ENCODE measurements at regions not wholly inside any gene's neighbourhood (a gene's known extent, or its start where the extent isn't known, plus 50 kb on each side); places are given as distances from the start of the nearest gene placed in this dataset.
A peak's percentile ranks its signal among the peaks of the same experiment; 100 is the strongest.

DNA sequence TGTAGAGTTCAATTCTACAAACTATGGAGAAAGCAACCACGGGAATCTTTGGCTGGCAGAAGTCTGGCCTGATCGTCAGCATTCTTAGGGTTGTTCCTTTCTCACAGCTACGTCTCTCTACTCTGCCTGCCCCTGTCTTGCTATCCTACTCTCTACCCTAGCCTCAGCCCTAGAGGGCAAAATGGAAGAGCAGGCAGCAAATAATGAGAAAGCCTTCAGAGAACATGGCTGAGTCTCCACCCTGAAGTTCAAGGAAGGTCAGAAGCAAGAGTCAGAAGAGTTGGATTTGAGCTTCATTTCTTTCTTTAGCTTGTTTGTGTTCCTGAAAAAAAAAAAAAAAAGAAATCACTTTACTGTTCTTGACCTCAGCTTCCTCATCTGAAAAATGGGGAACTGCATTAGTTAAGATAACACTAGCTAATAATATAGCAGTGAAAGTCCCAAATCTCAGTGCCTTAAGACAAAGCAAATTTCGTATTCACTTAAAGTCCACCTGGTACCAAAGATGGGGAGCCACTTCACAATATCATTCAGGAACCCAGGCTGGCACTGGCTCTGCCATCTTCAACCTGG, 50.2 kb upstream of the CCND2 start:
- no peak for DNase-seq

DNA sequence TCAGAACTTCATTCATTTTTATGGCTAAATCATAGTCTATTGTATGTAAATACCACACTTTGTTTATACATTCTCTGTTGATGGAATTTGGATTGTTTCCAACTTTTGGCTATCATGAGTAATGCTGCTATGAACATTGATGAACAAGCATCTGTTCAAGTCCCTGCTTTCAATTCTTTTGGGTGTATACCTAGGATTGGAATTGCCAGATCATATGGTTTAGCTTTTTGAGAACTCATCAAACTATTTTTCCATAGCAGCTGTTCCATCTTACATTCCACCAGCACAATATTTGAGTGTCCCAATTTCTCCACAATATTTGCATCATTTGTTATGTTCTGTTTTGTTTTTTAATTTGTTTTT, 52.3 kb upstream of the CCND2 start:
- DNase-seq: no peak

DNA sequence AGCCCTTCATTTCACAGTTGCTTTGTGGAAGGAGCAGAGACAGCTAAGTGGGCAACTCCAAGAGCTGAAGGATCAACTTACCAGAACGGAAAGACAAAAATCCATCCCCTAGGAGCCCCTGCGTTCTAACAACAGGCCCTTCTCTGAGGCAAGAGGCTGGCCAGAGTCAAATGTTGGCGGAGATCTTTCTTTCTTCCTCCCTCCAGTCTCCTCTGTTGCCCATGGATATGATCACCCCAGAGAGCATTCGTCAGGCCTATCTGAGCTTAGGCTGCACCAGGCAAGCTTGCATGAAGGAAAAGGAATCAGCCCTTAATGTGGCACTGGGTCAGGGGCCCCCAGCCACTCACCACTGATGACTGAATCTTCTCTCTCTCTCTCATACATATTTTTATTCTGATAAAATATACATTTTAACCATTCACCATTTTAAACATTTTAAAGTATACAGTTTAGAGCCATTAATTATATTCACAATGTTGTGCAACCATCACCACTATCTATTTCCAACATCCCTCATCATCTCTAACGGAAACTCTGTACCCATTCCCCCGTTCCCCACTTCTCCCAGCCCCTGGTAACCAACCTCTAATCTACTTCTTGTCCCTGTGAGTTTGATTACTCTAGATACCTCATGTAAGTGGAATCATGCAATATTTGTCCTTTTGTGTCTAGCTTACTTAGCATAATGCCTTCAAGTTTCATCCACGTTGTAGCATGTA, 52.9 kb upstream of the CCND2 start:
- DNase-seq: no peak

DNA sequence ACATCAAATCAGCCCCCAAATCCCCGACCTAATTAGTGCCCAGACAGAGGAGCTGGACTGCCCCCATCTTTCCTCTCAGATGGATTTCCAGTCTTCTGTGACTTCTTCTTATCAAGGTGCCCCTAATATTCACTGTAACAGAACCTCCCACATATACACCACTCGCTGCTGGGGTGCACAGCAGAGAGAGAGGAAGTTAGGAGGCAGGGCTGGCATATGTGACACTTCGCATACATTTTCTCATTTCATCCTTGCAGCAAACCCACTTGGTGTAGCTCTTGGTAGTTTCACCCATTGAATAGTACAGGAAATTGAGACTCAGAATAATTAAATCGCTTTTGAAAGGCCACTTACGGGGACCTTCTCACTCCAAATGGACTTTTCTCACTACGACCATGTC, 56.5 kb upstream of the CCND2 start:
- no peak for DNase-seq

DNA sequence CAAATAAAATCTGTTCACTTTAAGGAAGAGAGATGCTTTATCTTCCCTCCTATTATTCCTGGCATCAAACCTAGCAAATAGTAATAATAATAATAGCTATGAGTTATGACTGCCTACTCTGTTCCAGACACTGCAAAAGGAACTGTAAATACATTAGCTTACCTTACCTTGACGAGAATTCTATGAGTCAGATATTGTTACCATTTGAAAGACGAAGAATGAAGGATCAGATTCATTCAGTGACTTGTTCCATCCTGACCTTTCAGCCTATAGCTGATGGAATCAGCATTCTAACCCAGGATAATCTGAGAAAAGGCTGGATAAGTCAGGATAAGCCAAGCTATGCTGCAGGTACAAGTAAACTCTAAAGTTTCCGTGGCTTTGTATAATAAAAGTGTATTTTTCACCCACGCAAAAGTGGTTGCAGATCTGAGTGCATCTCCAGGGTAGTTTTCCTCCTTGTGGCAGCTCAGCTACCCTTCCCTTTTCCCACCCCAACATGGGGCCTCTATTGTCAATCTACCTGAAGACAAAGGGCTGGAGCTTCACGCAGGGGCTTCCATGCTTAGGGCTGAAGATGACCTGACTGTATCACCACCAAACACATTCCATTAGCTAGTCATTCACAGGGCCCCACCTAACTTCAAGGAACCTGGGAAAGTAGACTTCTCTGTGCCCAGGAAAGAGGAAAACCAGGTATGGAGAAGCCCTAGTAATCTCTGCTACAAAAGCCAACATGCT, 57.2 kb upstream of the CCND2 start:
- no peak for DNase-seq

DNA sequence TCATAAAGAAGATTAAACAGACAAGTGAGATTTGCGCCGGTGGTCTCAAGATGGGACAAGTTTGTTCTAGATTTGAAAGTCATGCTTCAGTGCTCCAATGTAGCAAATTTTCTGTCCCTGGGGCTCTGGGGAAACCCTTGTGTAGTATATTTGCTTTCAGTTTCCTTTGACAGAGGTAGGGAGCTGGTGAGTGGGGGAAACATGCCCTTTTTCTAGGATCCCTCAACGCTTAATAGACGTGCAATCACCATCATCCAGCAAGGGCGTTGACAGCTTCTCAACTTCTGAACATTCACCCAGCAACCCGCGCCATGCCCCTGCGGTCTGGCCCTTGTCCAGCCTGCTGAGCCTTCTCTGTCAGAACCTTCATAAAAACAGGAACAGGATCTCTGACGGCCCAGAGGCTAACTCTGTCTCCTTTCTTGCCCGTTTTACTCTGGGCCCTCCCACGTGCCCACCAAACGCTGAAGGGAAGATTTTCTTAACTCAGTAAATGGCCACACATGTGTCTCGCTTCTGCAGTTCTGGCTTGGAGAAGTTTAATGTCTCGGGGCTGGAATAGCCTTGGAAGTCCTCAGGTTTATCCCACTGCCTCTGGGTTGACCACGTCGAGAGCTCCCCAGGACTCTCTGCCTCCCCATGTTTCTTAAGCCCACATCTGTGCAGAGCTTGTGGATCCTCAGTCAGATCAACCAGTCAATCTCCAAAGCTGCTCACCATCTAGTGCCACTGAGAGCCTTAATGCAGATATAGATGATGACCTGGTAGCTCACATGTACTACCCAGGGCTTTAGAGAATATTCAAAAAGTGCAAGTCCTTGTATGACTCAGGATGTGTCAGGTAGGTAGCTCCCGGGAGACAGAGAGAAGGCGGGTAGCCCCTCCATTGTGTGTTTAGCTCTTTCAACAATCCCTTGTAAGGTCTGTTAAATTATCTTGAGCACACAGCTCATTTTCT, 58.1 kb upstream of the CCND2 start:
- peak; percentile 11 for DNase-seq

DNA sequence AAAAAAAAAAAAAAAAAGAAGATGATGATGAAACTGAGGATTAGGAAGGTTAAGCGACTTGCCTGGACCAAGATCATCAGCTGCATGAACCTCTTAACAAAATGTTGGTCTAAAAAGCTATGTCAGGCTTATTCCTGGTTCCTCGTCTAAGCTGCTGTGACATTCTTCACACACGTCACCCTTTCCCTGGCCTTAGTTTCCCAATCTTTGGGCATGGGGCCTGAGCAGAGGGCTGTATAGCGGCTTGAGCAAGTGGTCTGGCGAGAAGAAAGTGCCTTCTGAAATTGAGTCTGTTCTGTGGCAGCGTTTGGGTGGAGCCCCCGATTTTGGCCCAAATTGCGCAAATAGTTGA, 58.7 kb upstream of the CCND2 start:
- DNase-seq: no peak

DNA sequence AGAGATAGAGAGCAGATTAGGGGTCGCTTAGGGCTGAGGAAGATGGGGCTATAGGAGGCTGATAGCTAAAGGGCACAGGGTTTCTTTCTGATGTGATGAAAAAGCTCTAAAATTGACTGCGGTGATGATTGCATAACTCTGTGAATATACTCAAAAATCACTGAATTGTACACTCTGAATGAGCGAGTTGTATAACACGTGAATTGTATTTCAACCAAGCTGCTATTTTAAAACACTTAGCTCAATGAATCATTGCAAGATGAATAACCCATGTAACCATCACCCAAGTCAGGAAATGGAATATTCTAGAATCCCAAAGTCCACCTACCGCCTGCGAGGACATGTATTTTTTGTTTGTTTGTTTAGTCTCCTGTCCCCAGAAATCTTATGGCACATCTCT, 60.1 kb upstream of the CCND2 start:
- DNase-seq: no peak

DNA sequence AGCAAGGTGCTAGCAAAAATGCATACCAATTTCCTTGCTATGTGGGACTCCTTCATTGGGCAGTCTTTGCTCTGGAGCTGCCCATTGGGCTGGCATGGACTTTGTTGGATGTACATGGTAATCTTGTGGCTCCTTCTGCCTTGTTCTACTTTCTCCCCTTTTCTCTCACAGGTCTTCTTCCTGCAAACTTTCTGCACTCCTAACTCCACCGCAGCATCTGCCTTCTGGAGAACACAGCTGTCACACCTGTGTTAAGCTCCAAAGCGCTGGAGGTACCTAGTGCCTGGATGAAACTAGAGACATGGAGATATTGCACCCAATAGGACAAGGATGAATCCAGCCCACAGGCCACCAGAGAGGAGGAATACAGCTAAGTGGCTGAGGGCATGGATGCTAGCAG, 60.7 kb upstream of the CCND2 start:
- DNase-seq: no peak

DNA sequence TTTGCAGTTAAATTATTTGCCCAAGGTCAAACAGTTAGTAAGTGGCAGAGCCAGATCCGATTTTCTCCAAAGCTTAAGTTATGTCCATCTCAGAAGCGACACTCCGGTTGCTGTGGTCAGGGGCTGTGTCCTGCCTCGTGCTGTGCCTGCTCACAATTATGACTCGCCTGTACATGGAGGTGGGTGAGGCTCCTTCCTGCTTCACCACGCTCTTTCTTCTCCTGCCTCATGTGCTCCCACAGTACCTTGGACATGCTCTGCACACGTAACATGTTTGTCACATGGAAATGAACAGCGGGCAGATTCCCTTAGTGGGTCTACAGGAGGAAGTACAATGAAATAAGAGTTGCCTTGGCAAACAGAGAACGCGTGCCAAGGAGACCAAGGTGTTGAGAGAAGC, 62.2 kb upstream of the CCND2 start:
- DNase-seq: no peak

DNA sequence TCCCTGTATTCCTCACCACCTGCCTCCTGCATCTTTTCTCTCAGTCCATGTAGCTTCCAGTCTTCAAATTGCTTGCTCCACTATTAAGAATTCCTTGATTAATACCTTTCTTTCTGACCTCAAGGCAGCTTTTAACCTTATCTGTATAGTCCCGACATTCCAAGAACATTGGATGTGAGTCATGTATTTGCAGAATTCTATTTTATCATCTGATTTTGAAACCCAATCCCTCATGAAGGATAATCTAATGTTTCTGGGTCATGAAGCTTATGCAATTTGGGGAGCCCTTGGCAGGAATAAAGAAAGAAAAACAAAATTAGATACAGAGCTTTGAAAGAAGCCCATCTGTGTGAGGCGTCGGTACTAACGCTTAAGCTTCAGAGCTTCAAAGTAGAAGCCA, 63.4 kb upstream of the CCND2 start:
- no peak for DNase-seq

DNA sequence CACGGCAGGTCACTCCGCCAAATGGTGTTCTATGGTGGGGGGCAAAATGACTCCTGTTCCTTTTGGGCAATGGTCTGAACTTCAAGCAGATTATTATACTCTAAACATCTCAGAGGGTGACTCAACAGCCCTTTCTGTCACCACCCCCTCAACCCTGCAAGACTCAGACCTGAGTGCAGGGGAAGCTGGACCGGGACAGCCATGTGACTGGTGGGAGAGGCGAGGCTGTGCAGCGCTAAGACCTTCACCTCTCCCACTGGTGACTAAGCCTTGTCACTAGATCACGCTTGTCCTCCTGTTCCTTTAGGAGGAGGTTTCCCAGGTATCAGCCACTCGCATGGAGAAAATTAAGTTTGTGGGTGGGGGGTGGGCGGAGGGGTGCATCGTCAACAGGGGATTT, 67.1 kb upstream of the CCND2 start:
- DNase-seq: no peak

DNA sequence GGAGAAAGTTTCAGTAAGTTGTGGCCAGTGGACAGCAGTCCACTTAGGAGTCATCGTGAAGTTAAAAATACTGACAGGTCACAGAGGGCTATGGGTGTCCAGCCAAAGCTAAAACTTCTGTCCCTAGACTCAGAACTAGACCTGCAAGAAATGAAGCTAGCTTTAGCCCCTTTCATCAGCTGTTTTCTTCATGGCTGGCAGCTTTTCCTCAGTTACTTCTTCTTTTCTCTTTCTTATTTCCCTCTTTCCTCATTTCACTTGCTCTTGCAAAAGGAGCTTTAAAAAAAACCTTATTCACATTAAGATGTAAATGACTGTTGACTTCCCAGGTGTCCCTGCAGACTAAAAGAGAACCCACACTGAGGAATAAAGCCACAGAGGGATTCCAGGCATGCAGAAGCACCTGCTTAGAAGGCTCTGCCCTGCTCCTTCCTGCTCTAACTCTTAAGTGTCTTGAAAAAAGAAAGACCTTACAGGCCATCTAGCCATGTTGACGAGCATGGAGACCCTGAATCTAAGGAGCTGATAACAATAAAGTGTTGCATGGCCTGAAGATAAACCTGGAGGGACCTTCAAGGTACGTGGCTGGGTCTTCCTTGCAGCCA, 69.7 kb upstream of the CCND2 start:
- DNase-seq: no peak

DNA sequence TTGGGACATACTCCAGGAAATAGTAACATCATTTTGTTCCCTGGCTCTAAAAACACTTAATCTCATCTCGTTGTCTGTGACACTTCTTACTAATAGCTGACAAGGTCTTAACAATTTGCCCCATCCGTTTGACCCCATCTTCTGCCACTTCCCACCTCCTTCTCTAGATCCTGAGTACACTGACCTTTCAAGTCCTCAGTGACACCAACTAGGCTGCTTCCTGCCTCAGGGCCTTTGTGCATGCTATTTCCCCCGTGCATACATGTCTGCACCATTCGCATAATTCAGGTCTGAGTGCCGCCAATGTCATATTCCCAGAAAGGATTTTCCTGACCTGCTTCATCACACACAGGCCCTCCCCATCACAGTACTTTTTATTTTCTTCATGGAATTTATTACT, 70.6 kb upstream of the CCND2 start:
- no peak for DNase-seq

DNA sequence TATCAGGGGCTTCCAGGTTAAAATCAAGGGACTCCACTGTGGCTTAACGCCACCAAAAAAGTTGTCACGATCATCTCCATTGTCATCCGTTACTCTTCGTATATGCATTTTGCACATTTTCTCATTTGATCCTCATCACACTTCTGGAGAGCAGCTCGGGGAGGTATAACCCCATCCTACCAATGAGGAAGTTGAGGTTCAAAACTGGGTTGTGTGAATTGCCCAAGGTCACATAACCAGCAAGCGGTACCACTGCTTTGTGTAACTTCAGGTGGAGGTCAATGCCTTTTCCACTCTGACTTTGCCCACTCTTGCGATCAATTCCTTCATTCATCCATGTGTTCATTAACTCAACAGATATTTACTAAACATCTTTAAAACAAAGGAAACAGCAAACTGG, 71.1 kb upstream of the CCND2 start:
- DNase-seq: no peak

DNA sequence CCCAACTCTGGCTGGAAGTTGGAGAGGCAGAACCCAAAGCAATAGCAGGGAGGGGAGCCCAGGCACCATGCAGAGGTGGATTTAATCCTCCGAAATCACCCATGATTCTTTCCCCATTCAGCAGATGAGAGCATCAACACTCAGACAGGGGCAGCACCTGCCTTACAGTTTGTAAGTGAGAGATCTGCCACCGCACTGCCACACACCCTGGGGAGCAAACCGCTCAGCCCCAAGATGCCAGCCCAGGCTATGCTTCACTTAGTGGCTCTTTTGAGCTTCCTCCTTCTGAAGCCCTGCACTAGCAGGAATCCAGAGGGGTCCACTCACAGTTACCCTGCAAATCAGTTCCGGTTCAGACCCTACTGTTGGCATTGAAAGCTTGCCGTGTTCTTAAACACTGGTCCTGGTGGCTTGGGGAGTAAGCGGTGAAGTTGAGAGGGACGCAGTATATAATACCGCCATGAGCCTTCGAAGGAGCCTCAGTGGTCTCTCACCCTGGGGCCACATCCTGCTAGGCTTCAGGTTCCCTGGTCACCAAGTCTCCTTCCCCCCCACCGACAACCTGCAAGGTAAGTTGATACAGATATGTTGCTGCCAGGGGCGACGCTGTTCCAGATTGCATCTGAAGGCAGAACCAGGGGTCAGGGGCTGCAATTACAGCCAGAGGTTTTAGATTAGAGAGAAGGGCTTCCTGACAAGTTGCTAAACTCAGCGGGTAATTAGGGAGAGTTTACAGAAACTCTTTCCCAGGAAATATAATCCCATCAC, 72.0 kb upstream of the CCND2 start:
- no peak for DNase-seq

DNA sequence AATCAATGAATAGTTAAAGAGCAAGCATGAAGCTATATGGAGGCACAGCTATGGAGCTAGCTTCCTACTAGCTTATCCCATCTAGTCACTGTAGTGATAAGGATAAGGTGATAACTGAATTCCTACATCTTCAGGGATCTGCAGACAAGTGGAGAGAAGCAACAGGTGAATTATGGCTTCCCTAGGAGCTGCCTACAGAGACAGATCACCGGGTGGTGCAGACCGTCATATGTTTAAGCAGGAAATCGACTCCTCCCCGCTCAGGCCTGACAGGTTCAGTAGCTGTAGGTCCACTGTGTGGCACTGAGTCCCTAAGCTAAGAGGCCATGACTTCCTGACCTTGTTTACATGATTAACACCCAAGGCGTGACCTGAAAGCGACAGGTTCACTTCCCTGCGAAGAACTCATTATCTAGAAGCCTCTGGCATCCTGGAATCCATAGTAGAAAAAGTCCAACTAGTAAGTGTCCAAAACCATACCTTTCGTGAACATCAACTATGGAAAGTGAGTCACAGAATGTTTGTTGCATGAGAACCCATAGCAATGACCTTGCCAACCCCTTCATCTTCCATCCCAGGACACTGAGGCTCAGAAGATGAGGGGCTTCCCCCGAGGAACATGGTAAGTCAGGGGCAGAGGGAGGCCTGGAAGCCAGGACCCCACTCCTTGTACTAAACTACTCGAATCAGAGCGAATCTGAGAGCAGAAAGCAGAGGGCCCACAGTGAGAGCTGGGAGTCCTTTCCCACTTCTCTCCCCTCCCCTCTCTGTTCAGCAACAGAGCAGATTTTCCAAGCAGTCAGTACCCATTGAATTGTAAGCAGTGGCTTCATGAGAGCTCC, 75.4 kb upstream of the CCND2 start:
- no peak for DNase-seq

DNA sequence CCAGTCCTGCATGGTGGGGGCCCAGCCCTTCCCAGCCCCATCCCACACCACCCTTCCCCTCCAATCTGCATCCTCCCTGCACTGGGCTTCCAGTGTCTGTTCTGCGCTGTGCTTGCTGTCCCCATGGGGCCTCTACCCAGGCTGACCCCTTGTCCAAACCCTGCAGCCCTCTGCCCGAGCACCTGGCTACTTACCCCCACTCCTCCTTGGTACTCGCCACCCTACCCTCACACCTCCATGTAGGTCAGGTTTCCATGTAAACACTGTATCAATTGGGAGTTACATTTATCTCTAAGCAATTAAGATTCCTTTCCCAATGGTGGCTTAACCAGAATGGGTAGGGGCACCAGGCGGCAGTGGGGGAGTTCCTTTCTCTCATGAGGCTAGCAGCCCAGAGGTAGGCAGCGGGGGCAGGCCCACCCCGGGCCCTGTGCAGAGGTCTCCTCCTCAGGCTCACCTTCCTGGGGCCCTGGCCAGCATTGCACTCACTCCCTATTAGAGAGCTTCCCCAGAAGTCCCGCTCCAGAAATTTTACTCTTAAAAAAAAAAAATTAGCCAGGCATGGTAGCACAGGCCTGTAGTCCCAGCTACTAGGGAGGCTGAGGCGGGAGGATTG, 76.6 kb upstream of the CCND2 start:
- DNase-seq: no peak

DNA sequence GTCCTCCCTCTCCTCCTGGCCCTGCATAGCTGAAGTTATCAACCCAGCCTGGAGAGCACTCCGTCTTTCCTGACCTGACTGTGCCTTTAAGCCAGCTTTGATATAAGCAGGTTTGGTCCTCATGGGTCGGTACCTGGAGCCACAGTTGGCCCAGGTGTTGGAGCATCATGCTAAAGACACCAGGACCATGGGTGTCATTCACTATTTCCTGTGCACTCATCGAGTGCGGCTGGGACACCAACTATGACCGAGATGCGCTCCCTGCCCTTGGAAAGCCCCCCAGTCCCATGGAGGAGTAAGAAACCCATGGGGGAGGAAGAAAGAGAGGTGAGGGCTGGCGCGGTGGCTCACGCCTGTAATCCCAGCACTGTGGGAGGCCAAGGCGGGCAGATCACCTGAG, 78.9 kb upstream of the CCND2 start:
- DNase-seq: no peak

DNA sequence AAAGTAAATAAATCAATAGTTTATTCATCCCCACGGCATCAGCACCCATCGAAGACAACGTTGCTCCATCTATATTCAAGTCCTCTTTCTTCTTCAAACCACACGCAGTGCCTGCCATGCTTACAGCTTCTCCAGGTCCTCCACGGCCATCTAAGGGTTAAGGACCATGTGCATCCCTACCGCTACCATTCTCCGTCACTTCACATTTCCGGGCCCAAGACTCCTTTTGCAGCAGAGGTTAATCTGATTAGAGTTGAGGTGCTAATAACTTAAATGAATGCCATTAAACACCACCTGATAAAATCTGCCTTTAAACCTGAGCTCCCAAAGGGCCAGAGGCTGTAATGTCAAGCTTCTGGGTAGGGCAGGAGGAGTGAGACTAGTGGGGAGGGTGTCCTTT, 79.7 kb upstream of the CCND2 start:
- no peak for DNase-seq

DNA sequence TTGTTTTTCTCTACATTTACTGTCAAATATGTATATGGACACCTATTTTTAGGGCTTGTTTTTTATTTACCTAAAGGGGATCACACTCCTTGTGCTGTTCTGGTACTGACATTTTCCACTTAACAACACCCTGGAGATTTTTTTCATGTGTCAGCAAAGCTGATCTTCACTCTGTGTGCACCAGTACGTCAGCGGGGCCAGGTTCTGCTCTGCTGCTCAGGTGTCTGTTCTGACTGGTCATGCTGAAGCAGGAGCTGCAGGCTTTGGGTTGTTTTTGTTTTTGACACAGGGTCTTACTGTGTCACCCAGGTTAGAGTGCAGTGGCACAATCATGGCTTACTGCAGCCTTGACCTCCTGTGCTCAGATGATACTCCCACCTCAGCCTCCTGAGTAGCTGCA, 81.9 kb upstream of the CCND2 start:
- DNase-seq: no peak
